ENCODE measurements at regions not wholly inside any gene's neighbourhood (a gene's known extent, or its start where the extent isn't known, plus 50 kb on each side); places are given as distances from the start of the nearest gene placed in this dataset.

DNA sequence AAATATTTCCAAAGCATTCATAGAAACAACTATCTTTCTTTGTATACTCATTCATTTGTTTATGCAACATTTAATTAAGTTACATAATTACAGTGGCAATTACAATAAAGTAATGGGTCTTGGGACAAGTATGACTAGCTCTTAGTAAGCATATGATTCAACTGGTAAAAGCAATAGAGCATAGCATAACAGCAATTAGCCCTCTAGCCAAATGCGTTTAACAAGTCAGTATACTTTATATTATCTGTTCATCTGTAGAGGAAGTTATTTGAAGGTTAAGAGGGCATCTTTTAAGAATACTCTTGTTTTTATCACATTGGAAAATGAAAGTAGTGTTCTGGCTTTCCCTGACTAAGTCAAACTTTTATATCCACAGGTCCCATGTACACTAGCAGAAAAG lies 198.1 kb upstream of the UGT8 start:
- no peak for DNase-seq (ENCODE audit: extremely low read depth, low read depth)
- TF ChIP-seq, protein P1, sequence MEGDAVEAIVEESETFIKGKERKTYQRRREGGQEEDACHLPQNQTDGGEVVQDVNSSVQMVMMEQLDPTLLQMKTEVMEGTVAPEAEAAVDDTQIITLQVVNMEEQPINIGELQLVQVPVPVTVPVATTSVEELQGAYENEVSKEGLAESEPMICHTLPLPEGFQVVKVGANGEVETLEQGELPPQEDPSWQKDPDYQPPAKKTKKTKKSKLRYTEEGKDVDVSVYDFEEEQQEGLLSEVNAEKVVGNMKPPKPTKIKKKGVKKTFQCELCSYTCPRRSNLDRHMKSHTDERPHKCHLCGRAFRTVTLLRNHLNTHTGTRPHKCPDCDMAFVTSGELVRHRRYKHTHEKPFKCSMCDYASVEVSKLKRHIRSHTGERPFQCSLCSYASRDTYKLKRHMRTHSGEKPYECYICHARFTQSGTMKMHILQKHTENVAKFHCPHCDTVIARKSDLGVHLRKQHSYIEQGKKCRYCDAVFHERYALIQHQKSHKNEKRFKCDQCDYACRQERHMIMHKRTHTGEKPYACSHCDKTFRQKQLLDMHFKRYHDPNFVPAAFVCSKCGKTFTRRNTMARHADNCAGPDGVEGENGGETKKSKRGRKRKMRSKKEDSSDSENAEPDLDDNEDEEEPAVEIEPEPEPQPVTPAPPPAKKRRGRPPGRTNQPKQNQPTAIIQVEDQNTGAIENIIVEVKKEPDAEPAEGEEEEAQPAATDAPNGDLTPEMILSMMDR (IDR thresholded peaks at IDR 0.05; ENCODE audit: low read depth, low read length), result no peak

DNA sequence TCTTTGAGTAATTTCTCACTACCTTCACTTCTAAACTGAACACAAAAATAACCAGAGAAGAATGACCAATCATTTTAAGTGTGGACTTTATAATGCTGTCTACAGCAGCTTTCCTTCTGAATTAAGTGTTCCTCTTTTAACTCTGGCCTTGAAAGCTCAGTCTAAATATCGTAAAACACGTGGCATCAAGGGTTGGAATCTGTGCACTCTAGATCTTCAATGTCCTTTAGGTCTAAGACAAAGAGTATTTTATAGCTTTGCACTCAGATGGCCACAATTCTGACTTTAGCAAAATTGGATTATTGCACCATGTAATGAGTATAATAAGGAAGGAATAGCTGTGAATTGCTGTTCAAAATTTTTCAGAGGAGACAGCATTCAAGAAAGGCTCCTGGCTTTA lies 197.1 kb upstream of the UGT8 start:
- TF ChIP-seq, protein P1 (IDR thresholded peaks at IDR 0.05; ENCODE audit: low read depth, low read length), result no peak
- no peak for DNase-seq (ENCODE audit: extremely low read depth, low read depth)

DNA sequence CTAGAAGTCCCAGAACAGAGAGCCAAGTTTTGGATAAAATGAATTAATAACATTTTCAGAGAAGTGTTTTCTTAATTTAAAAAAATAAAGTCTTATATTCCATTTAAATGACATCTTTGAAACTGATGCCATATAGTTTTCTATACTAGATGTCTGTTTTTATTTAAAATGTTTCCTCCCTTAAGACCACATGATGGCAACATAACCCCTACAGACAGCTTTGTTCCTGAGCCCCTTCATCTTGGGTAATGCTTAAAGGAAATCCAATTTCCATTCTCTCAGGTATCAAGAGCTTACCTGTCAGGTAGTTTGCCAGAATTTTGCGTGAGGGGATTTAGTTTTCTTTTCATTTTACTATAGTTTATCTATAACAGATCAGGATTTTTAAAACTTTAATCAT lies 181.4 kb upstream of the UGT8 start:
- no peak for DNase-seq (ENCODE audit: extremely low read depth, low read depth)
- TF ChIP-seq, protein P1 (IDR thresholded peaks at IDR 0.05; ENCODE audit: low read depth, low read length), result no peak

DNA sequence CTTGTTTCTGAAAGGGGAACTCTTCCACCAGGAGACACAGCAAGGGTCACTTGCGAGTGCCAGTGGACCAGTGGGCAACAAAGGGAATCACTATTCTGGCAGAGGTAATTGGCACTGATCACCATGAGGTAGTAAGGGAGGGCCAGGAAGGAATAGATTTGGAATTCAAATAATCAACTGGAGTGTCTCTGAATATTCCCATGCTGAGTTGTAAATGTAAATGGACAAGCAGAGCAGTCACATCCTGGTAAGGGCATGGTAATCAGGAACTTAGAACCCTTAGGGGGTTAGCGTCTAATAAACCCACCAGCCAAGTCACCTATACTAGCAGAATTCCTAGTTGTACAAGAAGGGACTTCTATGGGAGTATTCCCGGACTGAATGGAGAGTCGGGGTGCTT lies 178.5 kb upstream of the UGT8 start:
- no peak for DNase-seq (ENCODE audit: extremely low read depth, low read depth)
- TF ChIP-seq, protein P1 (IDR thresholded peaks at IDR 0.05; ENCODE audit: low read depth, low read length), result no peak

DNA sequence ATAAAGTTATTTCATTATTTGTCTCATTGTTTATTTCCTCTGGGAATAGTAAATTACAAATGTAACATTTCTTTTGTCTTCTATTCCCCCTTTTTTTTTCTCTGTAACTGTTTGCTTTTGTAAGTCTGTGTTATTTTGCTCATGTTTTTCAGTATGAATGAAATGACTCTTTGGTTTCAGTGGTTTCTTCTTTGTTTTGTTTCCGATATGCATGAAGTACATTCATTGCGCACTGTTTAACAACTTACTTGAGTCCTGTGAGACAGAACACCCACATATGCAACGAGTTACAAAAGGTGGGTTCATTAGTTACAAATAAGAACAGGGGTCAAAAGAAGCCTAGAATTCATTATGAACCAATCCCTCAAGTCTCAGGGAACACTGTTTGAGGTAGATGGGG lies 175.0 kb upstream of the UGT8 start:
- DNase-seq (ENCODE audit: extremely low read depth, low read depth), result no peak
- TF ChIP-seq, protein P1 (IDR thresholded peaks at IDR 0.05; ENCODE audit: low read depth, low read length), result no peak

DNA sequence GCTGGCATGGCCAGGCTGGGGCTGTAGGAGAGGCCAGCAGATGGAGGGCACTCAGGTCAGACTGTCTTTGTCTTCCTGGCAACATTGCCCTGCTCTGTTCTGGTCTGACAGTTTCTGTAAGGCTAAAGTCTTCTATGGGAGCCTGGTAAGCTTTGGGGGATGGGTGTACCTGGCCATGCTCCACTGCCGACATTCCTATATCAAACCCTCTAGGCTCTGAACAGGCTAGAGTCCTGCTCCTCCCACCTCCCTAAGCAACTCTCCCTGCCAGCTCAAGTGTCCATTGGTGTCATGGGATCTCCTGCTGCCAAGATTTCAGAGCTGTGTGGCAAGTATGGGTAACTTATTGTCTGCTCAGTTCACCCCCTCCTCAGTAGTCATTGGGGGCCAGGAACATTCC lies 163.5 kb upstream of the UGT8 start:
- TF ChIP-seq, protein P1 (IDR thresholded peaks at IDR 0.05; ENCODE audit: low read depth, low read length), result no peak

DNA sequence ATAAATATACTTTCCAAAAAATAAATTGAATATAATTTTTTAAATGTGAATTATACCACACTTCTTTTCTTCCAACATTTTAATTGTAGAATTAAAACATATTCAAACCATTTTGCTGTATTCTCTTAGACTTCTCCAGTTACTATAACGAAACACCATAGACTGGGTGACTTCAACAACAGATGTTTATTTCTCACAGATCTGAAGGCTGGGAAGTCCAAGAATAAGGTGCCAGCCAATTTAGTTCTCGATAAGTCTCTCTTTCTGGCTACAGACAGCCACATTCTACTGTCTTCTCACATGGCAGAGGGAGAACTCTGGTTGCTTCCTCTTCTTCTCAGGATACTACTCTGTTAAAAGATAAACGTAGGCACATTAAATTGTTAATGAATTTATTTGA lies 155.8 kb upstream of the UGT8 start:
- TF ChIP-seq, protein P1 (IDR thresholded peaks at IDR 0.05; ENCODE audit: low read depth, low read length), result no peak
- DNase-seq (ENCODE audit: extremely low read depth, low read depth), result no peak

More for the DNA sequence above, 163.5 kb upstream of the UGT8 start:
- DNase-seq (ENCODE audit: extremely low read depth, low read depth), result no peak
